HCT116 (cell line): ENCODE measurements at regions not wholly inside any gene's neighbourhood (a gene's known extent, or its start where the extent isn't known, plus 50 kb on each side); places are given as distances from the start of the nearest gene placed in this dataset.

Source experiments
- ATAC-seq: fragments of 200-7000 bp; cut with Tn5 transposase; 2 replicates; pipeline ENCODE4 v1.9.1; 2020; ENCODE audit warnings: mild to moderate bottlenecking, moderate library complexity
- BruUV-seq: library from RNA; stranded (reverse); fragments of 400-500 nt; replicated peaks from 2 replicates; lab custom pipeline; 2021; lab: Mats Ljungman, UMichigan
- CTCF ChIA-PET: fragments of 300-600 bp; sonication (Branson Sonifier 250); formaldehyde crosslinking; loops from one replicate; lab custom pipeline; 2021; ENCODE audit warnings: antibody characterized with exemption; lab: Charles Lee
- POLR2A ChIA-PET: fragments of 300-600, 350-600 bp; sonication (Branson Sonifier 250); formaldehyde crosslinking; loops from one replicate; lab custom pipeline; 2021; ENCODE audit warnings: antibody characterized with exemption; lab: Charles Lee
- RAD21 ChIA-PET, 2 experiments: fragments of 300-600 bp; sonication (Branson Sonifier 250); formaldehyde crosslinking; loops; one replicate each; lab custom pipeline; 2023; ENCODE audit warnings: low total read pairs in 2 of 2; ENCODE audit not compliant: uncharacterized antibody in 2 of 2, unreplicated experiment in 2 of 2, low non-redundant PET in 1 of 2; lab: Charles Lee
- DNase-seq: peaks from one replicate; pipeline ENCODE4 v3.0.0-alpha.2; 2010; ENCODE audit warnings: low read depth, low spot score
- H2AFZ ChIP-seq: fragments of 200-600 bp; shearing (Covaris generic), sonication (generic); 2 replicates; pipeline ENCODE4 v1.6.1; 2017; ENCODE audit warnings: low read depth, mixed run types, mixed read lengths, antibody characterized with exemption, low read length; ENCODE audit not compliant: poor library complexity, severe bottlenecking
- H3K27ac ChIP-seq: 2 replicates; pipeline ENCODE4 v1.5.1; 2012; ENCODE audit warnings: low read depth, low read length
- H3K27me3 ChIP-seq: fragments of 200-600 bp; sonication (generic); 2 replicates; pipeline ENCODE4 v1.6.1; 2016; ENCODE audit warnings: mixed run types, low read length, mixed read lengths; ENCODE audit not compliant: insufficient read depth
- H3K36me3 ChIP-seq, 2 experiments: fragments of 200-500 bp in 1 of 2; fragments of 200-600 bp in 1 of 2; sonication (Bioruptor generic) in 1 of 2; sonication (generic) in 1 of 2; 2 replicates each; pipeline versions ENCODE4 v1.5.1 to v1.6.1; 2014 to 2016; ENCODE audit warnings: low read length in 2 of 2, inconsistent platforms in 1 of 2, mixed read lengths in 1 of 2, mixed run types in 1 of 2; ENCODE audit not compliant: insufficient read depth in 2 of 2, control insufficient read depth in 1 of 2
- H3K4me1 ChIP-seq, 2 experiments: fragments of 200-600 bp in 1 of 2; sonication (generic) in 1 of 2; 2 replicates each; pipeline versions ENCODE4 v1.5.1 to v1.6.1; 2012 to 2017; ENCODE audit warnings: low read length in 2 of 2, inconsistent platforms in 1 of 2, mild to moderate bottlenecking in 1 of 2, mixed read lengths in 1 of 2, mixed run types in 1 of 2, moderate library complexity in 1 of 2; ENCODE audit not compliant: insufficient read depth in 2 of 2, control insufficient read depth in 1 of 2
- H3K4me2 ChIP-seq: fragments of 200-600 bp; sonication (generic); 2 replicates; pipeline ENCODE4 v1.6.1; 2017; ENCODE audit warnings: mixed run types, low read length, mixed read lengths
- H3K4me3 ChIP-seq, 2 experiments: fragments of 200-600 bp in 1 of 2; sonication (generic) in 1 of 2; replicated peaks in 1 of 2; 2 replicates each; pipeline ENCODE4 v1.5.1; 2011 to 2016; ENCODE audit warnings: low read length in 2 of 2, control low read depth in 1 of 2, low read depth in 1 of 2, mild to moderate bottlenecking in 1 of 2, mixed read lengths in 1 of 2, mixed run types in 1 of 2
- H3K79me2 ChIP-seq: fragments of 200-600 bp; sonication (generic); 2 replicates; pipeline ENCODE4 v1.6.1; 2017; ENCODE audit warnings: mild to moderate bottlenecking, mixed run types, low read length, moderate library complexity, mixed read lengths; ENCODE audit not compliant: insufficient read depth
- H3K9ac ChIP-seq: fragments of 200-600 bp; sonication (generic); 2 replicates; pipeline ENCODE4 v1.6.1; 2016; ENCODE audit warnings: low read length, mixed read lengths
- H3K9me2 ChIP-seq: fragments of 200-600 bp; sonication (generic), shearing (Covaris generic); 2 replicates; pipeline ENCODE4 v1.6.1; 2017; ENCODE audit warnings: mixed run types, mild to moderate bottlenecking, moderate library complexity; ENCODE audit not compliant: insufficient read depth
- H3K9me3 ChIP-seq, 2 experiments: fragments of 200-500 bp in 1 of 2; fragments of 200-600 bp in 1 of 2; sonication (Bioruptor generic) in 1 of 2; sonication (generic) in 1 of 2; 2 replicates each; pipeline ENCODE4 v1.6.1; 2014 to 2017; ENCODE audit warnings: low read length in 2 of 2, mixed read lengths in 2 of 2, inconsistent platforms in 1 of 2, low read depth in 1 of 2, mild to moderate bottlenecking in 1 of 2, mixed run types in 1 of 2, moderate library complexity in 1 of 2; ENCODE audit not compliant: control insufficient read depth in 1 of 2, insufficient read depth in 1 of 2
- H4K20me1 ChIP-seq: fragments of 200-600 bp; sonication (generic), shearing (Covaris generic); 2 replicates; pipeline ENCODE4 v1.6.1; 2017; ENCODE audit warnings: mixed run types, mild to moderate bottlenecking, moderate library complexity; ENCODE audit not compliant: insufficient read depth
- EGR1 ChIP-seq: IDR thresholded peaks from 2 replicates; pipeline ENCODE4 v1.6.1; 2012; ENCODE audit warnings: low read depth
- ELF1 ChIP-seq: IDR thresholded peaks from 2 replicates; pipeline ENCODE4 v1.6.1; 2012; ENCODE audit warnings: low read depth, borderline replicate concordance
- EZH2phosphoT487 ChIP-seq: fragments of 200-600 bp; IDR thresholded peaks from 2 replicates; pipeline ENCODE4 v1.6.1; 2018; ENCODE audit warnings: antibody characterized with exemption, borderline replicate concordance
- FOSL1 ChIP-seq: IDR thresholded peaks from 2 replicates; pipeline ENCODE4 v1.6.1; 2012; ENCODE audit warnings: low read depth
- JUND ChIP-seq: IDR thresholded peaks from 2 replicates; pipeline ENCODE4 v1.6.1; 2012
- POLR2A ChIP-seq: IDR thresholded peaks from 2 replicates; pipeline ENCODE4 v1.7.0; 2011; ENCODE audit warnings: borderline replicate concordance; ENCODE audit not compliant: insufficient read depth, insufficient read length; ENCODE audit errors: extremely low read depth
- POLR2AphosphoS5 ChIP-seq: IDR thresholded peaks from 2 replicates; pipeline ENCODE4 v1.6.1; 2011; ENCODE audit warnings: mild to moderate bottlenecking, low read depth, low read length, moderate library complexity
- RAD21 ChIP-seq: IDR thresholded peaks from 2 replicates; pipeline ENCODE4 v1.6.1; 2012; ENCODE audit warnings: low read depth, mild to moderate bottlenecking
- SP1 ChIP-seq: IDR thresholded peaks from 2 replicates; pipeline ENCODE4 v1.6.1; 2012; ENCODE audit warnings: low read depth
- TCF7L2 ChIP-seq: IDR thresholded peaks from 2 replicates; pipeline ENCODE4 v1.7.0; 2011; ENCODE audit warnings: borderline replicate concordance, inconsistent platforms; ENCODE audit not compliant: insufficient read depth, insufficient read length; ENCODE audit errors: extremely low read depth
- YY1 ChIP-seq: IDR thresholded peaks from 2 replicates; pipeline ENCODE4 v1.6.1; 2011; ENCODE audit warnings: low read length, low read depth, moderate library complexity, mild to moderate bottlenecking; ENCODE audit not compliant: insufficient replicate concordance; ENCODE audit errors: extremely low read depth
- ZFX ChIP-seq: fragments of 450-650 bp; IDR thresholded peaks from 2 replicates; pipeline ENCODE4 v1.6.1; 2017
- intact Hi-C: fragments of 100-400 bp; cut with micrococcal nuclease; formaldehyde crosslinking; loops from 2 replicates; pipeline ENCODE4 v1.10.0; 2022
- TF ChIP-seq, protein P1 (sequence below): IDR thresholded peaks from 2 replicates; pipeline ENCODE4 v1.6.1; 2012; ENCODE audit warnings: low read depth
- TF ChIP-seq, protein P2 (sequence below): IDR thresholded peaks from 2 replicates; pipeline ENCODE4 v1.6.1; 2012

DNA sequence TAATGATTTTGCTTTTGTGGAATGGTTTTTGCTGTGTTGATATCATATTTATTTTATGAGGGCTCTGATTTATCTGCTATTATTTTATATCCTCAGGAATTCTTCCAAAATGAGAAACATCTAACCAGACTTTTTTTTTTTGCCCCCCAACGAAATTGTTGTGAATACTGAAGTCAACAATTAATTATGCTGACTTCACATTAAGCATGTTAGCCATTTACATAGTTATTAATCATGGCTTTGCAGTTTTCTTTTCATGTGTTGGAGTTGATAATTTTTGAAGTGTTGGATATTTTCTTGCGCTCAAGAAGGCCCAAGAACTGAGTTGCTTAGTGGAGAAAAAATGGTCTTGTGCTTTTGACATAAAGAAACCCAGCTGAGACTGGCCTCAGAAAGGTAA lies 246.6 kb upstream of the CRY1 start (continued):
- TF ChIP-seq POLR2AphosphoS5, result no peak
- no peak for TF ChIP-seq FOSL1
- TF ChIP-seq ELF1, result no peak
- no peak for TF ChIP-seq POLR2A
- TF ChIP-seq, protein P1, sequence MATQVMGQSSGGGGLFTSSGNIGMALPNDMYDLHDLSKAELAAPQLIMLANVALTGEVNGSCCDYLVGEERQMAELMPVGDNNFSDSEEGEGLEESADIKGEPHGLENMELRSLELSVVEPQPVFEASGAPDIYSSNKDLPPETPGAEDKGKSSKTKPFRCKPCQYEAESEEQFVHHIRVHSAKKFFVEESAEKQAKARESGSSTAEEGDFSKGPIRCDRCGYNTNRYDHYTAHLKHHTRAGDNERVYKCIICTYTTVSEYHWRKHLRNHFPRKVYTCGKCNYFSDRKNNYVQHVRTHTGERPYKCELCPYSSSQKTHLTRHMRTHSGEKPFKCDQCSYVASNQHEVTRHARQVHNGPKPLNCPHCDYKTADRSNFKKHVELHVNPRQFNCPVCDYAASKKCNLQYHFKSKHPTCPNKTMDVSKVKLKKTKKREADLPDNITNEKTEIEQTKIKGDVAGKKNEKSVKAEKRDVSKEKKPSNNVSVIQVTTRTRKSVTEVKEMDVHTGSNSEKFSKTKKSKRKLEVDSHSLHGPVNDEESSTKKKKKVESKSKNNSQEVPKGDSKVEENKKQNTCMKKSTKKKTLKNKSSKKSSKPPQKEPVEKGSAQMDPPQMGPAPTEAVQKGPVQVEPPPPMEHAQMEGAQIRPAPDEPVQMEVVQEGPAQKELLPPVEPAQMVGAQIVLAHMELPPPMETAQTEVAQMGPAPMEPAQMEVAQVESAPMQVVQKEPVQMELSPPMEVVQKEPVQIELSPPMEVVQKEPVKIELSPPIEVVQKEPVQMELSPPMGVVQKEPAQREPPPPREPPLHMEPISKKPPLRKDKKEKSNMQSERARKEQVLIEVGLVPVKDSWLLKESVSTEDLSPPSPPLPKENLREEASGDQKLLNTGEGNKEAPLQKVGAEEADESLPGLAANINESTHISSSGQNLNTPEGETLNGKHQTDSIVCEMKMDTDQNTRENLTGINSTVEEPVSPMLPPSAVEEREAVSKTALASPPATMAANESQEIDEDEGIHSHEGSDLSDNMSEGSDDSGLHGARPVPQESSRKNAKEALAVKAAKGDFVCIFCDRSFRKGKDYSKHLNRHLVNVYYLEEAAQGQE, result no peak
- TF ChIP-seq EGR1, result no peak
- TF ChIP-seq, protein P2, sequence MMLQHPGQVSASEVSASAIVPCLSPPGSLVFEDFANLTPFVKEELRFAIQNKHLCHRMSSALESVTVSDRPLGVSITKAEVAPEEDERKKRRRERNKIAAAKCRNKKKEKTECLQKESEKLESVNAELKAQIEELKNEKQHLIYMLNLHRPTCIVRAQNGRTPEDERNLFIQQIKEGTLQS, result no peak

DNA sequence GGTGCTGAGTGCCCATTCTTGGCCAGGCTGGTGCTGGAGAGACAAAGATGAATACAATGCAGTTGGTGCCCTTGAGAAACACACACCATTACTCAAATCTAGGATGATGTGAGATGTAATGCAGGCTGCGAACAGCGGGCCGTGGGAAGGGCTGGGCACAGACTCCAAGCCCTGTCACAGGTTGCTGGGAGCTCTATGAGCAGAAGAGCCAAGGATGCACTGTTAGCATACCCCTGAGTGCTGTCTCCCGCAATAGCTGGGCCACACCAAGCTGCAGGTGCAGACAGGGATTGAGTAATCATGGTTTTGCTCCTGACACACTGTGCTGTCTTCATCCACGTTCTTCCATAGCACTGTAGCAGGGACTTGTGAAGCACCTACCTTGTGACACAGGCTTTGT lies 247.5 kb upstream of the CRY1 start:
- Histone ChIP-seq H3K4me2 (no peak overlapping the region), H3K27me3 (no peaks in the 10 kb centered on the region), H3K9me2 (no peaks in the 10 kb centered on the region), H2AFZ (no peak overlapping the region), H3K4me3 (no peak overlapping the region), H3K79me2 (no peaks in the 10 kb centered on the region), H3K9ac (no peak overlapping the region), H3K27ac (no peak overlapping the region), H3K9me3 (no peaks in the 10 kb centered on the region), H3K36me3 (no peaks in the 10 kb centered on the region), H3K4me1 (peaks cover 21 to 58% of the 10 kb centered on the region in 2 experiments), H4K20me1 (no peaks in the 10 kb centered on the region)
- ChIA-PET RAD21 (no interaction called here), CTCF (no interaction called here), POLR2A (no interaction called here)
- ATAC-seq (no peak), DNase-seq (no peak)
- intact Hi-C loops, result no loop called here
- no peak for TF ChIP-seq TCF7L2
- TF ChIP-seq JUND, result no peak
- TF ChIP-seq YY1, result no peak
- no peak for TF ChIP-seq RAD21
- TF ChIP-seq EZH2phosphoT487, result no peak
- no peak for TF ChIP-seq FOSL1
- TF ChIP-seq, protein P2, result no peak
- no peak for TF ChIP-seq SP1
- TF ChIP-seq ZFX, result no peak
- BruUV-seq, result no TSS peak
